Pancreas (tissue), 10 donors: ENCODE measurements at regions not wholly inside any gene's neighbourhood (a gene's known extent, or its start where the extent isn't known, plus 50 kb on each side); places are given as distances from the start of the nearest gene placed in this dataset.
A peak's percentile ranks its signal among the peaks of the same experiment; 100 is the strongest.

ENCODE experiments used
- ATAC-seq, 4 donors: fragments of 200-7000 bp; cut with Tn5 transposase; one replicate each; pipeline versions ENCODE4 v1.8.0 to v1.9.1; 2020; ENCODE audit warnings: mild to moderate bottlenecking in 4 of 4, moderate library complexity in 4 of 4
- DNase-seq, 6 donors: peaks; one replicate each; pipeline ENCODE4 v3.0.0-alpha.2; 2020
- FAIRE-seq: peaks from 2 replicates; lab custom pipeline; 2012; peaks lifted over from hg19 to GRCh38; lab: Jason Lieb, UNC
- H3K27ac ChIP-seq, 4 donors: fragments of 200-600 bp; sonication (generic); 1 replicate in 3 of 4; 2 replicates in 1 of 4; pipeline versions ENCODE4 v1.5.0 to v1.8.0; 2020
- H3K27me3 ChIP-seq, 4 donors: fragments of 200-600 bp; one replicate each; pipeline ENCODE4 v1.8.0; 2021
- H3K36me3 ChIP-seq, 3 donors: fragments of 200-600 bp; sonication (generic) in 1 of 3; one replicate each; pipeline versions ENCODE4 v1.5.0 to v1.8.0; 2020 to 2021
- H3K4me1 ChIP-seq, 3 donors: fragments of 200-600 bp; one replicate each; pipeline ENCODE4 v1.8.0; 2021
- H3K4me3 ChIP-seq, 4 donors: fragments of 200-600 bp; sonication (generic) in 2 of 4; one replicate each; pipeline versions ENCODE4 v1.5.0 to v1.8.0; 2020 to 2021
- H3K9me3 ChIP-seq, 4 donors: fragments of 200-600 bp; one replicate each; pipeline ENCODE4 v1.8.0; 2021
- CTCF ChIP-seq, 4 donors: fragments of 200-600 bp; sonication (generic) in 3 of 4; IDR thresholded peaks; one replicate each; pipeline versions ENCODE4 v1.5.0 to v1.8.0; 2021; ENCODE audit warnings: antibody characterized with exemption in 4 of 4
- WGBS, 2 donors: extraction: QIAGEN DNeasy Blood & Tissue Kit; methylation state at CpG; one replicate each; pipeline ENCODE4 v1.1.7; 2013; 5-methylcytosine and 5-hydroxymethylcytosine counted together
- intact Hi-C, 3 donors: fragments of 100-400 bp; cut with DNase I; formaldehyde crosslinking; loops; one replicate each; pipeline versions ENCODE4 v1.11.1 to v1.14.2; 2022
- donor health status: healthy with polysubstance abuse.
- donor health status: DM: no; HTN: no; CAD: no; lungs with moderate emphysema.
- donor health status: DM: no; HTN: no; CAD: no.
- donor health status: control.
- donor health status: control.
- donor health status: Bipolar disorder and iron deficiency.
- donor health status: DM: yes; HTN: yes; CAD: no.
- donor health status: DM: no; HTN: no; CAD: no.
- donor health status: DM: no; HTN: no; CAD: no.
- donor health status: DM: yes; HTN: yes; CAD: no.

- peak in 1 of 4 donors; percentile 20 for ATAC-seq
- WGBS, 2 donors = 49 to 67% methylated on average over 3 of the region's 3 CpGs
Observed at GRCh38 chr13:47672245-47673008, 328.6 kb downstream of the SUCLA2 start.

GRCh38 chr13:47671776-47672175, 329.3 kb downstream of the SUCLA2 start:
- Histone ChIP-seq H3K9me3 (no peaks in the 10 kb centered on the region), H3K4me3 (no peak overlapping the region), H3K27ac (no peak overlapping the region), H3K27me3 (no peaks in the 10 kb centered on the region), H3K4me1 (no peaks in the 10 kb centered on the region), H3K36me3 (no peaks in the 10 kb centered on the region)
- intact Hi-C loops = no loop called here
- TF ChIP-seq CTCF (IDR thresholded peaks at IDR 0.05) = no peak
- WGBS, 2 donors = 71 to 80% methylated on average over 3 of the region's 3 CpGs
- DNase-seq = no peak
- no peak for FAIRE-seq
- ATAC-seq = no peak

More at GRCh38 chr13:47672245-47673008, 328.6 kb downstream of the SUCLA2 start:
- FAIRE-seq (no peak), DNase-seq (no peak)
- intact Hi-C loops = no loop called here
- Histone ChIP-seq H3K4me1 (no peaks in the 10 kb centered on the region), H3K4me3 (no peak overlapping the region), H3K27ac (no peak overlapping the region), H3K27me3 (no peaks in the 10 kb centered on the region), H3K36me3 (no peaks in the 10 kb centered on the region), H3K9me3 (no peaks in the 10 kb centered on the region)
- no peak for TF ChIP-seq CTCF (IDR thresholded peaks at IDR 0.05)

- DNase-seq (no peak), FAIRE-seq (no peak), ATAC-seq (no peak)
- TF ChIP-seq CTCF (IDR thresholded peaks at IDR 0.05) = no peak
- Histone ChIP-seq H3K4me1 (no peaks in the 10 kb centered on the region), H3K36me3 (no peaks in the 10 kb centered on the region), H3K9me3 (no peaks in the 10 kb centered on the region), H3K4me3 (no peak overlapping the region), H3K27me3 (no peaks in the 10 kb centered on the region), H3K27ac (no peak overlapping the region)
- WGBS, 2 donors = 52 to 66% methylated on average over 3 of the region's 3 CpGs
- intact Hi-C loops = no loop called here
Observed at GRCh38 chr13:47665043-47665442, 336.0 kb downstream of the SUCLA2 start.

- no peak for ATAC-seq
- no peak for TF ChIP-seq CTCF (IDR thresholded peaks at IDR 0.05)
- Histone ChIP-seq H3K4me3 (no peak overlapping the region), H3K27me3 (no peaks in the 10 kb centered on the region), H3K27ac (no peak overlapping the region), H3K9me3 (no peaks in the 10 kb centered on the region), H3K36me3 (no peaks in the 10 kb centered on the region), H3K4me1 (no peaks in the 10 kb centered on the region)
- DNase-seq = no peak
- FAIRE-seq = no peak
- intact Hi-C loops = no loop called here
- WGBS, 2 donors = 49 to 55% methylated on average over 4 of the region's 4 CpGs
Observed at GRCh38 chr13:47661076-47661475, 340.0 kb downstream of the SUCLA2 start.

GRCh38 chr13:47656651-47657050, 344.4 kb downstream of the SUCLA2 start:
- Histone ChIP-seq H3K4me1 (no peaks in the 10 kb centered on the region), H3K27me3 (no peaks in the 10 kb centered on the region), H3K36me3 (no peaks in the 10 kb centered on the region), H3K4me3 (no peak overlapping the region), H3K9me3 (no peaks in the 10 kb centered on the region), H3K27ac (no peak overlapping the region)
- ATAC-seq = no peak
- TF ChIP-seq CTCF (IDR thresholded peaks at IDR 0.05) = no peak
- WGBS, 2 donors = 70 to 89% methylated on average over 1 of the region's 1 CpG
- DNase-seq = no peak
- intact Hi-C loops = no loop called here
- no peak for FAIRE-seq
